B cell (primary cell): ENCODE measurements at regions not wholly inside any gene's neighbourhood (a gene's known extent, or its start where the extent isn't known, plus 50 kb on each side); places are given as distances from the start of the nearest gene placed in this dataset.

Source experiments
- ATAC-seq: fragments of 200-7000 bp; cut with Tn5 transposase; one replicate; pipeline ENCODE4 v1.10.0; 2021; ENCODE audit warnings: low read depth, mild to moderate bottlenecking, moderate number of reproducible peaks, moderate library complexity
- CTCF ChIA-PET: fragments of 350-600 bp; sonication (Branson Sonifier 250); formaldehyde crosslinking; loops from one replicate; lab custom pipeline; 2021; ENCODE audit warnings: antibody characterized with exemption, inconsistent platforms; lab: Charles Lee
- POLR2A ChIA-PET: fragments of 350-600 bp; sonication (Branson Sonifier 250); formaldehyde crosslinking; loops from one replicate; lab custom pipeline; 2021; ENCODE audit warnings: antibody characterized with exemption; lab: Charles Lee
- DNase-seq: peaks from one replicate; pipeline ENCODE4 v3.0.0; 2013
- H2AFZ ChIP-seq: 2 replicates; pipeline ENCODE4 v1.6.1; 2012; ENCODE audit warnings: mild to moderate bottlenecking, low read depth, low read length; ENCODE audit not compliant: insufficient read depth, poor library complexity, severe bottlenecking
- H3K27ac ChIP-seq, 2 donors: 1 replicate in 1 of 2; 2 replicates in 1 of 2; pipeline ENCODE4 v1.5.1; 2012 to 2013; ENCODE audit warnings: low read length in 2 of 2, mild to moderate bottlenecking in 2 of 2, moderate library complexity in 1 of 2
- H3K27me3 ChIP-seq, 4 experiments: fragments of 200-600 bp in 1 of 4; sonication (generic) in 1 of 4; replicated peaks in 1 of 4; 1 replicate in 2 of 4; 2 replicates in 2 of 4; pipeline versions ENCODE4 v1.6.1 to v1.7.0; 2013 to 2016; ENCODE audit warnings: low read length in 3 of 4, mild to moderate bottlenecking in 2 of 4, mixed read lengths in 1 of 4, moderate library complexity in 1 of 4; ENCODE audit not compliant: insufficient read depth in 4 of 4, control insufficient read depth in 3 of 4; ENCODE audit errors: control extremely low read depth in 1 of 4
- H3K36me3 ChIP-seq, 2 experiments: replicated peaks in 1 of 2; 1 replicate in 1 of 2; 2 replicates in 1 of 2; pipeline versions ENCODE4 v1.6.1 to v1.7.1; 2013; ENCODE audit warnings: low read length in 1 of 2; ENCODE audit not compliant: insufficient read depth in 2 of 2, control insufficient read depth in 1 of 2; ENCODE audit errors: control extremely low read depth in 1 of 2, extremely low read depth in 1 of 2
- H3K4me1 ChIP-seq, 2 donors: fragments of 200-600 bp in 1 of 2; sonication (generic) in 1 of 2; 1 replicate in 1 of 2; 2 replicates in 1 of 2; pipeline versions ENCODE4 v1.5.1 to v1.6.1; 2013 to 2017; ENCODE audit warnings: low read length in 2 of 2; ENCODE audit not compliant: control insufficient read depth in 2 of 2, insufficient read depth in 2 of 2
- H3K4me2 ChIP-seq: replicated peaks from 2 replicates; pipeline ENCODE3; 2012; ENCODE audit warnings: mild to moderate bottlenecking, low read depth, low read length; ENCODE audit not compliant: poor library complexity, severe bottlenecking
- H3K4me3 ChIP-seq, 5 experiments: fragments of 200-600 bp in 1 of 5; sonication (generic) in 1 of 5; 1 replicate in 3 of 5; 2 replicates in 2 of 5; pipeline versions ENCODE4 v1.5.1 to v1.7.0; 2011 to 2016; ENCODE audit warnings: low read length in 4 of 5, mild to moderate bottlenecking in 4 of 5, low read depth in 2 of 5, control low read depth in 1 of 5, moderate library complexity in 1 of 5; ENCODE audit not compliant: insufficient read depth in 1 of 5; ENCODE audit errors: control extremely low read depth in 1 of 5, extremely low read depth in 1 of 5
- H3K79me2 ChIP-seq: fragments of 200-600 bp; sonication (generic); one replicate; pipeline ENCODE4 v1.6.0; 2016; ENCODE audit warnings: low read length; ENCODE audit not compliant: control insufficient read depth, insufficient read depth
- H3K9ac ChIP-seq: fragments of 200-600 bp; sonication (generic); 2 replicates; pipeline ENCODE4 v1.6.1; 2017; ENCODE audit warnings: mild to moderate bottlenecking, low read length, moderate library complexity
- H3K9me3 ChIP-seq, 3 donors: one replicate each; pipeline versions ENCODE4 v1.6.1 to v1.7.1; 2013; ENCODE audit warnings: low read length in 2 of 3; ENCODE audit not compliant: control insufficient read depth in 2 of 3, insufficient read depth in 1 of 3; ENCODE audit errors: control extremely low read depth in 1 of 3
- H4K20me1 ChIP-seq: 2 replicates; pipeline ENCODE4 v1.6.0; 2012; ENCODE audit warnings: mild to moderate bottlenecking, low read length; ENCODE audit not compliant: insufficient read depth, control insufficient read depth, poor library complexity, severe bottlenecking
- H3K27ac Mint-ChIP-seq: one replicate; pipeline ENCODE4 v1.8.0; 2021; ENCODE audit warnings: mixed read lengths
- H3K27me3 Mint-ChIP-seq: one replicate; pipeline ENCODE4 v1.8.0; 2021; ENCODE audit warnings: mixed read lengths
- H3K4me1 Mint-ChIP-seq: one replicate; pipeline ENCODE4 v1.8.0; 2021; ENCODE audit warnings: mixed read lengths
- H3K4me3 Mint-ChIP-seq: one replicate; pipeline ENCODE4 v1.8.0; 2021; ENCODE audit warnings: mixed read lengths
- H3K9me3 Mint-ChIP-seq: one replicate; pipeline ENCODE4 v1.8.0; 2022; ENCODE audit warnings: mixed read lengths; ENCODE audit not compliant: insufficient read depth
- CTCF ChIP-seq: fragments of 200-600 bp; IDR thresholded peaks from one replicate; pipeline ENCODE4 v1.8.0; 2022; ENCODE audit warnings: antibody characterized with exemption, mild to moderate bottlenecking
- EZH2 ChIP-seq: IDR thresholded peaks from 2 replicates; pipeline ENCODE4 v1.6.1; 2012; ENCODE audit warnings: borderline replicate concordance, low read depth, mild to moderate bottlenecking, moderate library complexity, low read length; ENCODE audit not compliant: insufficient read depth, poor library complexity, severe bottlenecking
- WGBS: methylation state at CpG from one replicate; pipeline ENCODE4 v1.1.5; 2013; ENCODE audit warnings: missing lambda C conversion rate; ENCODE audit not compliant: insufficient coverage; 5-methylcytosine and 5-hydroxymethylcytosine counted together
- intact Hi-C: fragments of 100-400 bp; cut with micrococcal nuclease; formaldehyde crosslinking; loops from one replicate; pipeline ENCODE4 v1.10.0; 2022

- 89% methylated on average over 6 of the region's 11 CpGs for WGBS
- Histone ChIP-seq H2AFZ (no peak overlapping the region), H3K4me3 (no peak overlapping the region), H3K9me3 (no peaks in the 10 kb centered on the region), H3K4me1 (no peaks in the 10 kb centered on the region), H3K4me2 (no peak overlapping the region), H3K27me3 (no peaks in the 10 kb centered on the region), H4K20me1 (no peaks in the 10 kb centered on the region), H3K9ac (no peak overlapping the region), H3K79me2 (no peaks in the 10 kb centered on the region), H3K36me3 (no peaks in the 10 kb centered on the region), H3K27ac (no peak overlapping the region)
- DNase-seq = no peak
- ChIA-PET POLR2A (no interaction called here), CTCF (no interaction called here)
- no peaks in the 10 kb centered on the region for H3K4me1 Mint-ChIP-seq
- no peaks in the 10 kb centered on the region for H3K27me3 Mint-ChIP-seq
- intact Hi-C loops = no loop called here
- no peaks in the 10 kb centered on the region for H3K9me3 Mint-ChIP-seq
- H3K27ac Mint-ChIP-seq = no peak overlapping the region
- no peak overlapping the region for H3K4me3 Mint-ChIP-seq
- ATAC-seq = no peak
- TF ChIP-seq EZH2 (no peak), CTCF (no peak)
Measured at GRCh38 chr21:16239659-16240265, 510.0 kb downstream of the USP25 start.

- Mint-ChIP-seq H3K4me3 (no peak overlapping the region), H3K27ac (no peak overlapping the region), H3K4me1 (no peaks in the 10 kb centered on the region), H3K9me3 (no peaks in the 10 kb centered on the region), H3K27me3 (no peaks in the 10 kb centered on the region)
- no peak overlapping the region for H3K4me2 ChIP-seq
- no peak overlapping the region for H3K27ac ChIP-seq
- H4K20me1 ChIP-seq = no peaks in the 10 kb centered on the region
- no peaks in the 10 kb centered on the region for H3K79me2 ChIP-seq
- H3K36me3 ChIP-seq = no peaks in the 10 kb centered on the region
- no peaks in the 10 kb centered on the region for H3K4me1 ChIP-seq
- POLR2A ChIA-PET = no interaction called here
- H2AFZ ChIP-seq = no peak overlapping the region
- no peak overlapping the region for H3K4me3 ChIP-seq
- no peaks in the 10 kb centered on the region for H3K9me3 ChIP-seq
- intact Hi-C loops = no loop called here
- no peak overlapping the region for H3K9ac ChIP-seq
- WGBS = no CpG with 5 or more reads among the region's 2 CpGs
- TF ChIP-seq EZH2 (no peak), CTCF (no peak)
- ATAC-seq (no peak), DNase-seq (no peak)
- no peaks in the 10 kb centered on the region for H3K27me3 ChIP-seq
- CTCF ChIA-PET = no interaction called here
Measured at GRCh38 chr21:16241016-16241415, 511.2 kb downstream of the USP25 start.
